ENCODE measurements at regions not wholly inside any gene's neighbourhood (a gene's known extent, or its start where the extent isn't known, plus 50 kb on each side); places are given as distances from the start of the nearest gene placed in this dataset.

DNA sequence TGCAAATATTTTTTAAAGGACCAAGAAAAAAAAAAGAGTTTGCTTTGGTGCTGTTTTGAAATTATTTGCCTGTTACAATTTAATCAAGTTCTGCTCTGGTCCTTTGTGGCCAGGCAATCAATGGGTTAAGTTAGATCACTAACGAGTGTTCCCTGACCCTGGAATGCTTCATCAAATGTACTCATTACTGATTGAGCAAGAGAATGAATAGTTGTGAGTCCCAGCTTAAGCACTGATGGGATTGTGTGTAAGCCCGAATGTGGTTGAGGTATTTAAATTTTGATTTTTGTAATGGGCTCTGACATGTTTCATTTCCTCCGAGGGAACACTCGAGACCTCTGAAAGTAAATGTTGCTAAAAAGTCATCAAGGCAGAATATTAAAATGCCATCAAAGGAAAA is 699.1 kb downstream of the MCTP2 start:
- no peaks in the 10 kb centered on the region for H3K9me3 ChIP-seq (ENCODE audit: low read length)

DNA sequence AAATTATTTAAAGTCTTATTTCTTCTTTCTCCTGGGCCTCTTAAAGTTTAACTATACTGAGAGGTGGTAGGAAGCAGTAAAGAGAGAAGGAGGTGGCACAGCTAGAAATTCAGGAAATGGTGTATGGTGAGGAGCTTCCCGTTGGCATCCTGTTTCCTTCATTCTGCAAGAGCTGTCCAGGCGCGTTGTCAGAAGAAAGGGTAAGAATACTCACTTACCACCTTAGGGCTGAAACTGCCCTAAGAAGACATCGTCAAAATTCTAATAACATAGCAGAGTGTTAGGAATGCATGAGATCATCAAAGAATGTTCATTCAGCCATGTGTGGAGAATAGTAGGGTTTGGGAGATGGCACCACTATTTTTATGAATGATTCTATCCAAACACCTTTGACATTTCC is 699.6 kb downstream of the MCTP2 start:
- Histone ChIP-seq H3K4me1 (ENCODE audit: insufficient read depth, low read length) (no peaks in the 10 kb centered on the region), H3K27me3 (ENCODE audit: insufficient read depth, low read length) (no peaks in the 10 kb centered on the region), H2AFZ (ENCODE audit: low read depth, low read length) (no peak overlapping the region), H3K9me3 (ENCODE audit: low read length) (no peaks in the 10 kb centered on the region), H3K4me3 (ENCODE audit: low read length) (no peak overlapping the region), H3K36me3 (ENCODE audit: insufficient read depth, low read length) (no peaks in the 10 kb centered on the region)

More for the DNA sequence above, 699.1 kb downstream of the MCTP2 start:
- no peaks in the 10 kb centered on the region for H3K4me1 ChIP-seq (ENCODE audit: insufficient read depth, low read length)
- H3K27me3 ChIP-seq (ENCODE audit: insufficient read depth, low read length): no peaks in the 10 kb centered on the region
- no peaks in the 10 kb centered on the region for H3K36me3 ChIP-seq (ENCODE audit: insufficient read depth, low read length)
- H2AFZ ChIP-seq (ENCODE audit: low read depth, low read length): no peak overlapping the region
- H3K4me3 ChIP-seq (ENCODE audit: low read length): no peak overlapping the region

DNA sequence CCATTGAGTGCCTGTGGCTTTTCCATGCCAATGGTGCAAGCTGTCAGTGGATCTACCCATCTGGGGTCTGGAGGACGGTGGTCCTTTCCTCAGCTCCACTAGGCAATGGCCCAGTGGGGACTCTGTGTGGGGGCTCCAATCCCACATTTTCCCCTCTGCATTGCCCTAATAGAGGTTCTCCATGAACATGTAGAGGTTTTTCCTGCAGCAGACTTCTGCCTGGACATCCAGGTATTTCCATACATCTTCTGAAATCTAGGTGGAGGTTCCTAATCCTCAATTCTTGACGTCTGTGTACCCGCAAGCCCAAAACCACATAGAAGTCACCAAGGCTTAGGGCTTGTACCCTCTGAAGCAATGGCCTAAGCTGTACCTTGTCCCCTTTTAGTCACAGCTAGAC is 703.1 kb downstream of the MCTP2 start:
- Histone ChIP-seq H3K4me3 (ENCODE audit: low read length) (no peak overlapping the region), H2AFZ (ENCODE audit: low read depth, low read length) (no peak overlapping the region)

DNA sequence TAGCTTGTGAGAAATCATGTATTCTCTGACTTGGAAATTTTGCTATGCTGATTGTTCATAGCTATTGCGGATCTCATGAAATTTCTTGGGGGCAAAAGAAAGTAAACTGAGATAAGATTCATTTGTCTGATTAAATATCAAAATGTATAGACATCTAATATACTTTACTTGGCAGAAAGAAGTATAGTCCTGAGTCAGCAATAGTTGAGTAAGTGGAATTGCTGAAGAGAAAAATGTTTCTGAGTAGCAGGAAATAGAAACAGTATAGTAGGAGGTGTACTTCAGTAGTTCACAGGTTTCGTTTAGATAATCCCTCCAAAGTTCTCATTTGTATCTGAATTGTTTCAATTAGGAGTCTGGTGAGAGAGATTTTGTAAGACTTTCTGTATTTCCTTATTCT is 705.9 kb downstream of the MCTP2 start:
- Histone ChIP-seq H3K4me1 (ENCODE audit: insufficient read depth, low read length) (no peaks in the 10 kb centered on the region), H3K9me3 (ENCODE audit: low read length) (no peaks in the 10 kb centered on the region), H3K4me3 (ENCODE audit: low read length) (no peak overlapping the region), H3K36me3 (ENCODE audit: insufficient read depth, low read length) (no peaks in the 10 kb centered on the region), H3K27me3 (ENCODE audit: insufficient read depth, low read length) (no peaks in the 10 kb centered on the region), H2AFZ (ENCODE audit: low read depth, low read length) (no peak overlapping the region)

More for the DNA sequence above, 703.1 kb downstream of the MCTP2 start:
- no peaks in the 10 kb centered on the region for H3K9me3 ChIP-seq (ENCODE audit: low read length)
- no peaks in the 10 kb centered on the region for H3K27me3 ChIP-seq (ENCODE audit: insufficient read depth, low read length)
- no peaks in the 10 kb centered on the region for H3K4me1 ChIP-seq (ENCODE audit: insufficient read depth, low read length)
- H3K36me3 ChIP-seq (ENCODE audit: insufficient read depth, low read length): no peaks in the 10 kb centered on the region

DNA sequence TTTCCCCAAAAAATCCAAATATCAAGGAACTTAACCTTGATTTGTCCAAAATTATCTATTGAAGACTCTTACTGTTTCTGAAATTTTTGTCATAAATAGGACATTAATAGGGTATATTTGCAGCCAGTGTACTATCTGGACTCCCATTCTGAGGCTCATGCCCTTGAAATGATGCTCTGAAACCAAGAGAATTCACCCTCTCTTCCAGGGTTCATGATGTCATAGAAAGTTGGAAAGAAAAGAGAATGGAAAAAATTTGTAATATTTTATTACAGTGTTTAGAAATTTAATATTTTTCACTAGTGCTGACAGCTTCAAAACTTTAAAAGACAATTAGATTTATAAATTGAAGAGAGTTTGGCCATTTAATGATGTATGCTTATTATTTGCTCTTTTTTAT is 712.5 kb downstream of the MCTP2 start:
- no peak overlapping the region for H2AFZ ChIP-seq (ENCODE audit: low read depth, low read length)
- H3K9me3 ChIP-seq (ENCODE audit: low read length): no peaks in the 10 kb centered on the region
- H3K27me3 ChIP-seq (ENCODE audit: insufficient read depth, low read length): no peaks in the 10 kb centered on the region
- no peaks in the 10 kb centered on the region for H3K36me3 ChIP-seq (ENCODE audit: insufficient read depth, low read length)
- no peak overlapping the region for H3K4me3 ChIP-seq (ENCODE audit: low read length)
- H3K4me1 ChIP-seq (ENCODE audit: insufficient read depth, low read length): no peaks in the 10 kb centered on the region

DNA sequence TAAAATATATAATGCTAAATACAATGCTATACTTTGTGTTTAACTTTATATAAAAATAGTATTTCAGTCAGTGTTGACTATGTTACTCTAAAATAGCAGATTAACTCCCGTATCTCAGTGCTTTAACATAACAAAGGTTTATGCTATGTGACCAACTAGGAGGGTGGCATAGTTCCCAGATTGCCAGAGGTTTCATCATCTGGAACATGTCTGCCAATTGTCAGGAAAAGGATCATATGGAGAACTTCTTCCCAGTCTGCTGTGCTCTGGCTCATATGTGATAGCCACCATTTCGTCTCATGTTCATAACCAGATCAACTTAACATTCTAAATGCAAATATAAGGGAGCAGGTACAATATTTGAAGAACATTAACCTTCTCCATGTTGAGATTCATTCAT is 720.2 kb downstream of the MCTP2 start:
- Histone ChIP-seq H3K27me3 (ENCODE audit: insufficient read depth, low read length) (no peaks in the 10 kb centered on the region), H3K36me3 (ENCODE audit: insufficient read depth, low read length) (no peaks in the 10 kb centered on the region), H2AFZ (ENCODE audit: low read depth, low read length) (no peak overlapping the region), H3K9me3 (ENCODE audit: low read length) (no peaks in the 10 kb centered on the region), H3K4me3 (ENCODE audit: low read length) (no peak overlapping the region), H3K4me1 (ENCODE audit: insufficient read depth, low read length) (no peaks in the 10 kb centered on the region)

DNA sequence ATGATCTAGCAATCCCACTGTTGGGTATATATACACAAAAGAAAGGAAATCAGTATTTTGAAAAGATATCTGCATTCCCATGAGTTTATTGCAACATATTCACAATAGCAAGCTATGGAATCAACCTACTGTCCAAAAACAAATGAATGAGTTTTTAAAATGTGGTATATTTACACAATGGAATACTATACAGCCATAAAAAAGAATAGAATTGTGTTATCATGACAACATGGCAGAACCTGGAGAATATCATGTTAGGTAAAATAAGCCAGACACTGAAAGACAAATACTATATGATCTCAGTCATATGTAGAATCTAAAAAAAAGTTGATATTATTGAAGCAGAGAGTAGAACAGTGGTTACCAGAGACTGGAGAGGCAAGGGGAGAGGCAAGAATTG is 732.6 kb downstream of the MCTP2 start:
- H3K4me1 ChIP-seq (ENCODE audit: insufficient read depth, low read length): no peaks in the 10 kb centered on the region
- no peaks in the 10 kb centered on the region for H3K36me3 ChIP-seq (ENCODE audit: insufficient read depth, low read length)
- H3K9me3 ChIP-seq (ENCODE audit: low read length): no peaks in the 10 kb centered on the region
- no peaks in the 10 kb centered on the region for H3K27me3 ChIP-seq (ENCODE audit: insufficient read depth, low read length)
- no peak overlapping the region for H2AFZ ChIP-seq (ENCODE audit: low read depth, low read length)
- no peak overlapping the region for H3K4me3 ChIP-seq (ENCODE audit: low read length)

DNA sequence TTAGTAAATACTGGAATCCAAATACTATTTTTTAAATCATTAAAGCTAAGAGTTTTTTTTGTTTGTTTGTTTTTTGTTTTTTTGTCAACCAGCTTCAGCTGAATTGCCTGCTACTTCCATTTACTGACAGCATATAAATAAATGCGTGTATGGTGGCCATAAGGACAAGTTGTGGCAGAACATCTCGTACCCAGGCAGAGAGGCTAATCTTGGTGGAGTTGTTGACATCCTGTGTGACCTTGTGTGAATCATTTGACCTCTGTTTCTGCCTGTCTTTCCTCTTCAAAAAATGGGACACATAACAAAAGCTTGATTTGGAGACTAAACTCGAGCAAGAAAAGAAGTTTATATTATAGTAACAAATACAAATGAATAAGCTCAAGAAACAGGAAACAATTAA is 734.2 kb downstream of the MCTP2 start:
- Histone ChIP-seq H2AFZ (ENCODE audit: low read depth, low read length) (no peak overlapping the region), H3K27me3 (ENCODE audit: insufficient read depth, low read length) (no peaks in the 10 kb centered on the region), H3K36me3 (ENCODE audit: insufficient read depth, low read length) (no peaks in the 10 kb centered on the region), H3K4me1 (ENCODE audit: insufficient read depth, low read length) (no peaks in the 10 kb centered on the region), H3K9me3 (ENCODE audit: low read length) (no peaks in the 10 kb centered on the region), H3K4me3 (ENCODE audit: low read length) (no peak overlapping the region)

DNA sequence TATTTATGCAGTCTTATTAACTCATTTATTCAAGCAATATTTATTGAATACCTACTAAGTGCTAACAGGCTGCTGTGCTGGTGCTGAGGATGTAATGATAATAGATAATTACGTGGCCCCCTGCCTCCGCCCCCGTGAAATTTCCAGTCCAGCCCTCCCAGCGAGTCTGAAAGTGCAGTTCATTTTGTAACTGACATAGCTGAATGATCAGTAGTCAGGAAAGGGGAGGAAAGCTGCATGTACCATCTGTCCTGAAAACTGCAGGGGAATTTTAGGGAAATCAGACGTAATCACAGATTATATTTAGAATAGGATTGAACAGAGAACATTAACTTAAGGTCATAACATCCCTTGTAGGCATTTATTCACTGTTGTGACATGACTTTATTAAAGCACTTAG is 736.8 kb downstream of the MCTP2 start:
- no peaks in the 10 kb centered on the region for H3K4me1 ChIP-seq (ENCODE audit: insufficient read depth, low read length)

DNA sequence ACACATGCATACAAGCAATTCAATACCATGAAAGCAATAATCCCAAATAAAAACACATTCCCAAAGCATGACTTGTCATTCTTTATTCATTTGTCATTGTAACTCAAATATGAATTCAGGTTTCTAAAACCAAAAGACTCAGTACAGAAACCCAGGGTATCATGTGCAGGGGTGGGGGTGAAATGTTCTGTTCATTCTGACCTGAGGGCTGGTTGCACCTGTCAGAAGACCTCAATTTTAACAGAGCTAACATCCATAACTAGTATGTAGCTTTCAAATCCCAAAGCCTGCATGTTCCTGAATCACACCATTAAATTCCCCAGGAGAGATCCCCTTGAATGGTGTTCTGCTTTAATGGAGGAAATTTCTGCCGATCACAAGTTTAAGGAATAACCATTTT is 738.7 kb downstream of the MCTP2 start:
- Histone ChIP-seq H3K9me3 (ENCODE audit: low read length) (no peaks in the 10 kb centered on the region), H3K4me3 (ENCODE audit: low read length) (no peak overlapping the region), H2AFZ (ENCODE audit: low read depth, low read length) (no peak overlapping the region), H3K27me3 (ENCODE audit: insufficient read depth, low read length) (no peaks in the 10 kb centered on the region), H3K4me1 (ENCODE audit: insufficient read depth, low read length) (no peaks in the 10 kb centered on the region), H3K36me3 (ENCODE audit: insufficient read depth, low read length) (no peaks in the 10 kb centered on the region)

More for the DNA sequence above, 736.8 kb downstream of the MCTP2 start:
- Histone ChIP-seq H2AFZ (ENCODE audit: low read depth, low read length) (no peak overlapping the region), H3K9me3 (ENCODE audit: low read length) (no peaks in the 10 kb centered on the region), H3K27me3 (ENCODE audit: insufficient read depth, low read length) (no peaks in the 10 kb centered on the region), H3K4me3 (ENCODE audit: low read length) (no peak overlapping the region), H3K36me3 (ENCODE audit: insufficient read depth, low read length) (no peaks in the 10 kb centered on the region)

DNA sequence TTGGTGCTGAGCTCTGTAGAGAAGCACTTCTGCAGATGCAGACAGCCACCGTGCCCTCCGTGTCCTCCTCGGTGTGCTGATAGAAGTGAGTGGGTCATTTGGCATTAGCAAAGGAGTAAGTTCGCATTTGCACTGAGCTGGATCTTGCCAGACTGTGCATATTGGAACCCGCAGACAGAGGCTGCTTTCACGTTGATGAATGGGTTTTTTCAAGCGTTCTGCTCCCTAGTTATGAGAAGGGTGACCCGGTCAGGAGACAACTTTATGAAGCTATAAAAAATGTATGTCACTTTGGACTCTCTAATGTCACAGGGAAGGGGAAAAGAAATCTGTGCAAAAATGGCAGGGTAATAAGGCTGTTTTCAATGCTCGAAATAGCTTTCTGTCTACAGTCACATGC is 739.4 kb downstream of the MCTP2 start:
- Histone ChIP-seq H3K27me3 (ENCODE audit: insufficient read depth, low read length) (no peaks in the 10 kb centered on the region), H3K4me3 (ENCODE audit: low read length) (no peak overlapping the region), H3K36me3 (ENCODE audit: insufficient read depth, low read length) (no peaks in the 10 kb centered on the region), H2AFZ (ENCODE audit: low read depth, low read length) (no peak overlapping the region), H3K9me3 (ENCODE audit: low read length) (no peaks in the 10 kb centered on the region), H3K4me1 (ENCODE audit: insufficient read depth, low read length) (no peaks in the 10 kb centered on the region)

DNA sequence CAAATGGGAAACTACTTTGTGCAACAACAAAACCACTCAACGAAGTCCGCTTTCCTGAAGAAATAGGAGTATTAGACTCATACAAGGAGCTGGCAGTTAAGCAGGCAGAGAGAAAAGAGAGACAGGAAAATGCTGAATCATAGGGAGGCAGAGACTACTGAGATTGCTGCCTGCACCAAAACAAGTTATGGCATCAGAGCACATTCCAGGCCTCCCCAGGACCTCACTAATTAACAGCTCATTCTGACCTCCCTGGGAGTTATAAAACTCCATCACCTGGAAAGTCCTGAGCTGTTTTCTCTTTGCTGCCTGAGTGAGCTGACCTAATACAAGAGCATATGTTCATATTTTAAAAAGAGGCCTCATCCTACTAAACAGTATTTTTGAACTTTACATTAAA is 741.0 kb downstream of the MCTP2 start:
- no peak overlapping the region for H3K4me3 ChIP-seq (ENCODE audit: low read length)
- H2AFZ ChIP-seq (ENCODE audit: low read depth, low read length): no peak overlapping the region
- no peaks in the 10 kb centered on the region for H3K4me1 ChIP-seq (ENCODE audit: insufficient read depth, low read length)
- H3K9me3 ChIP-seq (ENCODE audit: low read length): no peaks in the 10 kb centered on the region
- H3K27me3 ChIP-seq (ENCODE audit: insufficient read depth, low read length): no peaks in the 10 kb centered on the region
- H3K36me3 ChIP-seq (ENCODE audit: insufficient read depth, low read length): no peaks in the 10 kb centered on the region

DNA sequence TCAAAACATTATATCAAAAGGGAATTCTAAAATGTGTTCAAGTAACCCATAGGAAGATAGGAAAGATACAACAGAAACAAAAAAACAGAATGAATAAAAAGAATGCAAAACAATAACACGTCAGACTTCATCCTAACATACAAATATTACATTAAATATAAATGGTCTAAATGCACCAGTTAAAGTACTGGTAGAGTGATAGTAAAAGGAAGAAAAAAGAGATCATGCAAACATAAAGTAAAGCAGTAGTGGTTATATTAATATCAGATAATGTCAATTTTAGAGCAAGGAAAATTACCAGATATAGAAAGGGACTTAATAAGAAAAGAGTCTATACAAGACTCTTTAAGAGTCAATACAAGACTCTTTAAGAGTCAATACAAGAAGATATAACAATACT is 755.7 kb downstream of the MCTP2 start:
- H3K27me3 ChIP-seq (ENCODE audit: insufficient read depth, low read length): no peaks in the 10 kb centered on the region
- H3K4me3 ChIP-seq (ENCODE audit: low read length): no peak overlapping the region
- no peaks in the 10 kb centered on the region for H3K36me3 ChIP-seq (ENCODE audit: insufficient read depth, low read length)
- no peaks in the 10 kb centered on the region for H3K9me3 ChIP-seq (ENCODE audit: low read length)
- no peaks in the 10 kb centered on the region for H3K4me1 ChIP-seq (ENCODE audit: insufficient read depth, low read length)
- H2AFZ ChIP-seq (ENCODE audit: low read depth, low read length): no peak overlapping the region

DNA sequence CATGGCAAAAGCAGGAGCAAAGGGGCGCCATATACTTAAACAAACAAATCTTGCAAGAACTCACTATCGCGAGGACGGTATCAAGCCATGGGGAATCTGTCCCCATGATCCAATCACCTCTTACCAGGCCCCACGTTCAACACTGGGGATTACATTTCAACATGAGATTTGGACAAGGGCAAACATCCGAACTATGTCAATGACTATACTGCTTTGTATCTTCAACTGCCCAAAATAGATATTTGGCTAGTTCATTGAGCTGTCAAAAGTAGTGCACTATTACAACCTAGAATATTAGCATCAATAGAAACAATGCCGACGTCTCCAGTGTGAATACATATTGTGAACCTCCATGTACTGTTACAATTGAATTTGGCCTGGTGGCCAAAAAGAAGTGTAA is 760.4 kb downstream of the MCTP2 start:
- Histone ChIP-seq H3K36me3 (ENCODE audit: insufficient read depth, low read length) (no peaks in the 10 kb centered on the region), H3K27me3 (ENCODE audit: insufficient read depth, low read length) (no peaks in the 10 kb centered on the region), H3K4me1 (ENCODE audit: insufficient read depth, low read length) (no peaks in the 10 kb centered on the region)

More for the DNA sequence above, 760.4 kb downstream of the MCTP2 start:
- Histone ChIP-seq H3K4me3 (ENCODE audit: low read length) (no peak overlapping the region), H2AFZ (ENCODE audit: low read depth, low read length) (no peak overlapping the region), H3K9me3 (ENCODE audit: low read length) (no peaks in the 10 kb centered on the region)

All from neuron (in vitro differentiated cells).